ENCODE measurements at regions not wholly inside any gene's neighbourhood (a gene's known extent, or its start where the extent isn't known, plus 50 kb on each side); places are given as distances from the start of the nearest gene placed in this dataset.

DNA sequence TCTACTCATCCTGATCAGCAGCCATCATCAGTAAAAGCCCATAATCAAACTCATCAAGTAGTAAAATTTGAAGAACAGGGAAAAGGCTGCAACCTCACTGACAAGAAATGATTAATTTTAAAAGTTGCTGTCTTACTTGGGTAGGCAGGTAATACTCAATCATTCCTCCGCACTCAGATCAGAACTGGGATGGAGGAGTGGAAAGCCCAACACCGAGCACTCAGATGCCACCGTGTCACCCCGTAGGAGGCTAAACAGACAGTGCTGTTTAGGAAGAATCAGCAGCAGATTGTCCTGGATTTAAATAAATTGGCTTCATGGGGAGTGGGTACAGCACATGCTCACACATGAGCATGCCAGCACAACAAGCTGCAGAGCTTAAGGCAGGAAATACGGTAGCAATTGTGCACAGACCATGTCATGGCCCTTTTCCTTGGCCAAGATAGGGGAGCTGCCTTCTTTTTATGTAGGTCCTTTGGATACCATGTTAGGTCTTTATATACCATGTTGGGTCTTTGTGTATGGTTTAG, 92.6 kb upstream of the CDH6 start:
- no peaks in the 10 kb centered on the region for H3K4me1 ChIP-seq (ENCODE audit: control insufficient read depth in 1 of 2, insufficient read depth in 2 of 2, low read depth in 1 of 2, low read length in 1 of 2)
- ChIA-PET POLR2A (no interaction called here), CTCF (no interaction called here)
- no peak for DNase-seq
- no peaks in the 10 kb centered on the region for H4K20me1 ChIP-seq (ENCODE audit: insufficient read depth)
- H3K27ac ChIP-seq (ENCODE audit: low read depth in 2 of 2, low read length in 1 of 2) = no peak overlapping the region
- no peak overlapping the region for H3K4me2 ChIP-seq
- no peaks in the 10 kb centered on the region for H3K27me3 ChIP-seq (ENCODE audit: insufficient read depth)
- no peaks in the 10 kb centered on the region for H3K9me2 ChIP-seq
- no peaks in the 10 kb centered on the region for H3K36me3 ChIP-seq (replicated peaks in 1 of 2; ENCODE audit: control insufficient read depth in 1 of 2, insufficient read depth in 2 of 2, low read length in 1 of 2)
- H3K9ac ChIP-seq = no peak overlapping the region
- H3K79me2 ChIP-seq (ENCODE audit: insufficient read depth) = no peaks in the 10 kb centered on the region
- WGBS (ENCODE audit: low lambda C conversion rate) = 2% methylated on average over 5 of the region's 5 CpGs
- TF ChIP-seq, protein P1, sequence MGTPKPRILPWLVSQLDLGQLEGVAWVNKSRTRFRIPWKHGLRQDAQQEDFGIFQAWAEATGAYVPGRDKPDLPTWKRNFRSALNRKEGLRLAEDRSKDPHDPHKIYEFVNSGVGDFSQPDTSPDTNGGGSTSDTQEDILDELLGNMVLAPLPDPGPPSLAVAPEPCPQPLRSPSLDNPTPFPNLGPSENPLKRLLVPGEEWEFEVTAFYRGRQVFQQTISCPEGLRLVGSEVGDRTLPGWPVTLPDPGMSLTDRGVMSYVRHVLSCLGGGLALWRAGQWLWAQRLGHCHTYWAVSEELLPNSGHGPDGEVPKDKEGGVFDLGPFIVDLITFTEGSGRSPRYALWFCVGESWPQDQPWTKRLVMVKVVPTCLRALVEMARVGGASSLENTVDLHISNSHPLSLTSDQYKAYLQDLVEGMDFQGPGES (IDR thresholded peaks at IDR 0.05; ENCODE audit: low read depth, low read length) = no peak
- TF ChIP-seq CHD2 (IDR thresholded peaks at IDR 0.05; ENCODE audit: low read length, partially characterized antibody) = no peak
- TF ChIP-seq SIN3A (IDR thresholded peaks at IDR 0.05; ENCODE audit: borderline replicate concordance, low read depth, low read length) = no peak
- TF ChIP-seq FOXJ3 (CRISPR knock-in tag; IDR thresholded peaks at IDR 0.05) = no peak
- no peak for TF ChIP-seq RCOR1 (IDR thresholded peaks at IDR 0.05; ENCODE audit: low read length)
- TF ChIP-seq EZH2phosphoT487 (IDR thresholded peaks at IDR 0.05; ENCODE audit: borderline replicate concordance, low read depth) = no peak
- TF ChIP-seq ZBTB33 (IDR thresholded peaks at IDR 0.05; ENCODE audit: borderline replicate concordance, low read depth) = no peak
- no peak for TF ChIP-seq SMC3 (IDR thresholded peaks at IDR 0.05; ENCODE audit: low read depth, low read length)
- no peak for TF ChIP-seq ELF1 (IDR thresholded peaks at IDR 0.05)
- TF ChIP-seq REST (IDR thresholded peaks at IDR 0.05; ENCODE audit: low read depth, low read length) = no peak
- H3K9me3 ChIP-seq = no peaks in the 10 kb centered on the region
- H3K4me3 ChIP-seq (ENCODE audit: low read depth in 2 of 2, low read length in 1 of 2) = no peak overlapping the region
- no peak overlapping the region for H2AFZ ChIP-seq (ENCODE audit: low read depth)
- no peaks in the 10 kb centered on the region for H3F3A ChIP-seq (replicated peaks; ENCODE audit: insufficient read depth)

Data from SK-N-SH (cell line).